ENCODE measurements at regions not wholly inside any gene's neighbourhood (a gene's known extent, or its start where the extent isn't known, plus 50 kb on each side); places are given as distances from the start of the nearest gene placed in this dataset.

DNA sequence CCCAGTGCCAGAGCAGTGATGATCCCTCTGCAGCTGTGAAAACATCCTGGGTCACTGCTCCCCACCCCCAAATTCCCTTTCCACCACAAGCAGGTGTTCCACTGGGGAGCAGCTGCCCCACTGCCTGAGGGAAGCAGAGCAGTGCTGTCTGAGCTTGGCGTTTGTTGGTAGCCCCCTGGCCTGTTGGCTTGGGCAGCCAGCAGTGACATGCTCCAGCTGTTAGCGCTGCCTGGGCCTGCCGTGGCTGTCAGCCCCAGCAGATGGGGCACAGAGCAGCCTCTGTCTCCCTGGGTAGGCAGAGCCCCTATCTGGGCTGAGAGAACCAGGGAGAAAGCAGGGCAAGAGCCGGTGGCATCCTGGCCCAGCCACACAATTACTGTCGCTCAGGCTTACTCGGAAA lies 247.7 kb downstream of the GLI2 start:
- Mint-ChIP-seq H3K9me3 (ENCODE audit: unreplicated experiment) (peaks cover 2% of the 10 kb centered on the region), H3K27ac (ENCODE audit: unreplicated experiment) (peak overlapping the region; percentile 26), H3K36me3 (ENCODE audit: unreplicated experiment) (no peaks in the 10 kb centered on the region), H3K27me3 (ENCODE audit: unreplicated experiment) (peaks cover 8% of the 10 kb centered on the region), H3K4me3 (ENCODE audit: unreplicated experiment) (no peak overlapping the region), H3K4me1 (ENCODE audit: low read depth, unreplicated experiment) (peaks cover 5% of the 10 kb centered on the region)
- TF ChIP-seq, protein P1, sequence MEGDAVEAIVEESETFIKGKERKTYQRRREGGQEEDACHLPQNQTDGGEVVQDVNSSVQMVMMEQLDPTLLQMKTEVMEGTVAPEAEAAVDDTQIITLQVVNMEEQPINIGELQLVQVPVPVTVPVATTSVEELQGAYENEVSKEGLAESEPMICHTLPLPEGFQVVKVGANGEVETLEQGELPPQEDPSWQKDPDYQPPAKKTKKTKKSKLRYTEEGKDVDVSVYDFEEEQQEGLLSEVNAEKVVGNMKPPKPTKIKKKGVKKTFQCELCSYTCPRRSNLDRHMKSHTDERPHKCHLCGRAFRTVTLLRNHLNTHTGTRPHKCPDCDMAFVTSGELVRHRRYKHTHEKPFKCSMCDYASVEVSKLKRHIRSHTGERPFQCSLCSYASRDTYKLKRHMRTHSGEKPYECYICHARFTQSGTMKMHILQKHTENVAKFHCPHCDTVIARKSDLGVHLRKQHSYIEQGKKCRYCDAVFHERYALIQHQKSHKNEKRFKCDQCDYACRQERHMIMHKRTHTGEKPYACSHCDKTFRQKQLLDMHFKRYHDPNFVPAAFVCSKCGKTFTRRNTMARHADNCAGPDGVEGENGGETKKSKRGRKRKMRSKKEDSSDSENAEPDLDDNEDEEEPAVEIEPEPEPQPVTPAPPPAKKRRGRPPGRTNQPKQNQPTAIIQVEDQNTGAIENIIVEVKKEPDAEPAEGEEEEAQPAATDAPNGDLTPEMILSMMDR (IDR thresholded peaks at IDR 0.05; ENCODE audit: partially characterized antibody, unreplicated experiment): no peak
- peak; percentile 25 for DNase-seq

DNA sequence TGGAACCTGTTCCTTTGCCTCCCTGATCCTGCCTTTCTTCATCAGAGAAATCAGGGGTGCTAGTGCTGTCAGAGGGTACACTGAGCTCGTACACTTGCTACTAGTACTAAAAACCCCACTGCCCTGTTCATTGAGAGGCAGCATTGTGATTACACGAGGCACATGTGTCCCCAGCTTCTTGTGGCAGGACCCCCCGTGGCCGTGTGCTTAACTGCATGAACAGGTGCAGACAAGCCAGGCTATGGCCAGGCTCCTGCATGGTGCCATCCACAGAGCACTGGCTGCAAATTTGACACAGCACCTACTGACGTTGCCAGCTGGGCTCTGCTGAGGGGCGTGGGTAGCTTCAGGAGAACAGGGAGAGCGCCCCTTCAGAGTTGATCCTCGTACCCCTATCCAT lies 248.4 kb downstream of the GLI2 start:
- Mint-ChIP-seq H3K4me1 (ENCODE audit: low read depth, unreplicated experiment) (peaks cover 5% of the 10 kb centered on the region), H3K9me3 (ENCODE audit: unreplicated experiment) (peaks cover 2% of the 10 kb centered on the region), H3K36me3 (ENCODE audit: unreplicated experiment) (no peaks in the 10 kb centered on the region), H3K27ac (ENCODE audit: unreplicated experiment) (no peak overlapping the region), H3K27me3 (ENCODE audit: unreplicated experiment) (peaks cover 8% of the 10 kb centered on the region), H3K4me3 (ENCODE audit: unreplicated experiment) (no peak overlapping the region)
- DNase-seq: peak; percentile 9
- TF ChIP-seq, protein P1 (IDR thresholded peaks at IDR 0.05; ENCODE audit: partially characterized antibody, unreplicated experiment): no peak

DNA sequence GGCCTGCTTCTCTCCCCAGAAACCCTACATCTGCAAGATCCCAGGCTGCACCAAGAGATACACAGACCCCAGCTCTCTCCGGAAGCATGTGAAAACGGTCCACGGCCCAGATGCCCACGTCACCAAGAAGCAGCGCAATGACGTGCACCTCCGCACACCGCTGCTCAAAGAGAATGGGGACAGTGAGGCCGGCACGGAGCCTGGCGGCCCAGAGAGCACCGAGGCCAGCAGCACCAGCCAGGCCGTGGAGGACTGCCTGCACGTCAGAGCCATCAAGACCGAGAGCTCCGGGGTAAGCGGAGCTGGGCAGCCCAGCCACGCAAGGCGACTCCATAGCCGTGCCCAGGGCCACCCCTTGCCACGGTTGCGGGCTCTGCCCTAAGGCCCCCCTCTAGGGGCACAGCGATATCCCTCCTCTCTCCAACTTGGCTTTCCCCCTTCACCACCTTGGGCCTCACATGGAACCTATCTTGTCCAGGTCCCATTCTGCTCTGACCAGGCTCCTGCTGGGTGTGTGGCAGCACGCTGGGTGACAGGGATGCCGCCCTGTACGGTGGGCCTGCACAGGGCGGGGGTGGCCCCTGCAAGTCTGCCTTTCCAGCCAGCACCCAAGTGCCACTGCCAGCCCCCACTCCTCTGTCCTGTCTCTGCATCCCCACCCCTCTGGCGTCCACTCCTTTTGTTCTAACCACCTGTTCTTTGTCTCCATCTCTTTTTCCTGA lies 248.9 kb downstream of the GLI2 start:
- TF ChIP-seq, protein P1 (IDR thresholded peaks at IDR 0.05; ENCODE audit: partially characterized antibody, unreplicated experiment): no peak
- peak; percentile 6 for DNase-seq
- no peak overlapping the region for H3K4me3 Mint-ChIP-seq (ENCODE audit: unreplicated experiment)
- peaks cover 2% of the 10 kb centered on the region for H3K9me3 Mint-ChIP-seq (ENCODE audit: unreplicated experiment)
- peaks cover 5% of the 10 kb centered on the region for H3K4me1 Mint-ChIP-seq (ENCODE audit: low read depth, unreplicated experiment)
- no peaks in the 10 kb centered on the region for H3K36me3 Mint-ChIP-seq (ENCODE audit: unreplicated experiment)
- H3K27me3 Mint-ChIP-seq (ENCODE audit: unreplicated experiment): peaks cover 8% of the 10 kb centered on the region
- no peak overlapping the region for H3K27ac Mint-ChIP-seq (ENCODE audit: unreplicated experiment)

DNA sequence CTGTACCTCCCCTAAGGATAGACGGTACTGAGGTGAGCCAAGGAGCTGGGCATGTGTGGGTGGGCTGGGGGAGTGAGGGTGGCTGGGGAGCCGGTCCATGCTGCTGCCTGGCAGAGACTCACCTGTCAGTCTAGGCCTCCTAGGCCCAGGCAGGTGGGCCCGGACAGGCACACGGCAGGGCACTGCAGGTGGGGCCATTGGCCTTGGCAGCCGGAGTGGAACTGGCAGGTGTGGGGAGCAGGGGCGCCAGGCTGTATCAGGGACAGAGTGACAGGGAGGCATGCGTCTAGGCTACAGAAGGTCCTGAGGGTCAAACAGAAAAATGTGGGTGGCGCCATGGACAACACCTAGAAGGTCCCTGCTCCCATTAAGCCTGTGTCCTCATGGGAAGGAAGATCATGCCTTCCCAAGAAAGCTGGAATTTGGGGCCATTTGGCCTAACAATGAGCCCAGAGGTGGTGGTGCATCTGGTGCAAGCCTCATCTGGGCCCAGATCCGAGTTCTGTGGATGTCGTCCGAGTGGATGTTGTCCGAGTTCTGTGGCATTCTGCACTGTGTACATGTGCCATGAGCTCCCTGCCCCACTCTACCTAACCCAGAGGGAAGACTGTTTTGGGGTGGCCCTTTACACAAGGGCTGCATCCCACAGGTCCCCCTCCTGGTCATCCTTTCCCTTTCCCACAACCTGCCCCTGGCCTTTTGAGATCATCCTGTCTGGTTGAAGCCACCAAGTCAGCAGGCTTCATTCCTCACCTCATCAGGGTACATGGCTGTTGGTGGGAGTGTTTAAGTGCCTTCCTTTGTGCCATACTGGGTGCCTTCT lies 249.7 kb downstream of the GLI2 start:
- Mint-ChIP-seq H3K4me3 (ENCODE audit: unreplicated experiment) (no peak overlapping the region), H3K27ac (ENCODE audit: unreplicated experiment) (no peak overlapping the region), H3K27me3 (ENCODE audit: unreplicated experiment) (peaks cover 8% of the 10 kb centered on the region), H3K4me1 (ENCODE audit: low read depth, unreplicated experiment) (peaks cover 5% of the 10 kb centered on the region), H3K36me3 (ENCODE audit: unreplicated experiment) (no peaks in the 10 kb centered on the region), H3K9me3 (ENCODE audit: unreplicated experiment) (peaks cover 2% of the 10 kb centered on the region)
- peak; percentile 0 for DNase-seq
- TF ChIP-seq, protein P1 (IDR thresholded peaks at IDR 0.05; ENCODE audit: partially characterized antibody, unreplicated experiment): no peak
